ENCODE measurements at regions not wholly inside any gene's neighbourhood (a gene's known extent, or its start where the extent isn't known, plus 50 kb on each side); places are given as distances from the start of the nearest gene placed in this dataset.

DNA sequence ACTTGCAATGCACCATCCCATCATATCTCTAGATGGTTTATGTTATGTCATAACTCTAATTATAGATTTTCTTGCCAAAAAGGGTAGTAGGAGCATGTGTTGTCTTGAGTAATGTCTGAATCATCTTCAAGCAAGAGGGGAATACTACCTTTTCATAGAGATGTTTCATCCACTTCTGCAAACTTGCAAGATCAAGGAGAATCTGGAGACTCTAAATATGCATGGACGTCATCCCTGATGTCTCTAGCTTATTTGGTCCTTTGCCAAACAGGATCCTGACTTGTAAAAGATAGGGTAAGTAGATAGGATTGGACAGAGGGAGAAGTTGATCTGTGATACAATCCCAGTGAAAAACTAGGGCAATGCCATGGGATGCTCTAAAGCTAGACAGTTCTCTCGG, 246.5 kb downstream of the DMRTA1 start:
- TF ChIP-seq, protein P1, sequence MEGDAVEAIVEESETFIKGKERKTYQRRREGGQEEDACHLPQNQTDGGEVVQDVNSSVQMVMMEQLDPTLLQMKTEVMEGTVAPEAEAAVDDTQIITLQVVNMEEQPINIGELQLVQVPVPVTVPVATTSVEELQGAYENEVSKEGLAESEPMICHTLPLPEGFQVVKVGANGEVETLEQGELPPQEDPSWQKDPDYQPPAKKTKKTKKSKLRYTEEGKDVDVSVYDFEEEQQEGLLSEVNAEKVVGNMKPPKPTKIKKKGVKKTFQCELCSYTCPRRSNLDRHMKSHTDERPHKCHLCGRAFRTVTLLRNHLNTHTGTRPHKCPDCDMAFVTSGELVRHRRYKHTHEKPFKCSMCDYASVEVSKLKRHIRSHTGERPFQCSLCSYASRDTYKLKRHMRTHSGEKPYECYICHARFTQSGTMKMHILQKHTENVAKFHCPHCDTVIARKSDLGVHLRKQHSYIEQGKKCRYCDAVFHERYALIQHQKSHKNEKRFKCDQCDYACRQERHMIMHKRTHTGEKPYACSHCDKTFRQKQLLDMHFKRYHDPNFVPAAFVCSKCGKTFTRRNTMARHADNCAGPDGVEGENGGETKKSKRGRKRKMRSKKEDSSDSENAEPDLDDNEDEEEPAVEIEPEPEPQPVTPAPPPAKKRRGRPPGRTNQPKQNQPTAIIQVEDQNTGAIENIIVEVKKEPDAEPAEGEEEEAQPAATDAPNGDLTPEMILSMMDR (conservative IDR thresholded peaks at IDR 0.05 in 1 of 2, IDR thresholded peaks at IDR 0.05 in 1 of 2; ENCODE audit: extremely low read depth in 1 of 2, insufficient read depth in 1 of 2, low read depth in 1 of 2, low read length in 2 of 2): no peak
- TF ChIP-seq EZH2 (IDR thresholded peaks at IDR 0.05; ENCODE audit: borderline replicate concordance, low read length): no peak
